NB4 (cell line): ENCODE measurements at regions not wholly inside any gene's neighbourhood (a gene's known extent, or its start where the extent isn't known, plus 50 kb on each side); places are given as distances from the start of the nearest gene placed in this dataset.

ENCODE experiments used
- MYC ChIP-seq: IDR thresholded peaks from 2 replicates; pipeline ENCODE4 v1.6.1; 2011; ENCODE audit warnings: low read depth, low read length
- POLR2A ChIP-seq: IDR thresholded peaks from 2 replicates; pipeline ENCODE4 v1.6.1; 2011; ENCODE audit warnings: mild to moderate bottlenecking; ENCODE audit not compliant: insufficient read length; ENCODE audit errors: extremely low read depth
- TF ChIP-seq, protein P1 (sequence below): IDR thresholded peaks from one replicate; pipeline ENCODE4 v1.5.1; 2012; ENCODE audit warnings: low read depth, low read length
- TF ChIP-seq, protein P2 (sequence below): IDR thresholded peaks from 2 replicates; pipeline ENCODE4 v1.6.1; 2011; ENCODE audit warnings: low read depth, low read length

DNA sequence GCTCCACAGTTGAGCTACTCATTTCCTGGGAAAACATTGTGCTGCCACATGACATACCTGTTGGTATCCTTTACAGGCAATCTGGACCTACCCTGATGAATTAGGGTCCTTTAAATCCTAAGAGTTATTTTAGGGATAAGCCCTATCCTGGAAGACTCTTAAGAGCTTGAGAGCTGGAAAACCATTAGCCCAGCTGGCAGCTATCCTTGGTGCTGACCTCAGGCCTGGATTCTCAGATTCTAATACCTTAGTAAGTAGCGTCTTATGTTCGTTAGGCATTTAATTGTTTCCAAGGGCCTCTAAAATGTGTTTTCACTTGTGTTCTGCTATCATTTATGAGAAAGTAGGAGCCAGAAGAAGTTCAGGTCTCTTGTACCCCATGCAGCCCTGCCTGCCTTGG is 93.0 kb upstream of the SORCS3 start:
- TF ChIP-seq, protein P1, sequence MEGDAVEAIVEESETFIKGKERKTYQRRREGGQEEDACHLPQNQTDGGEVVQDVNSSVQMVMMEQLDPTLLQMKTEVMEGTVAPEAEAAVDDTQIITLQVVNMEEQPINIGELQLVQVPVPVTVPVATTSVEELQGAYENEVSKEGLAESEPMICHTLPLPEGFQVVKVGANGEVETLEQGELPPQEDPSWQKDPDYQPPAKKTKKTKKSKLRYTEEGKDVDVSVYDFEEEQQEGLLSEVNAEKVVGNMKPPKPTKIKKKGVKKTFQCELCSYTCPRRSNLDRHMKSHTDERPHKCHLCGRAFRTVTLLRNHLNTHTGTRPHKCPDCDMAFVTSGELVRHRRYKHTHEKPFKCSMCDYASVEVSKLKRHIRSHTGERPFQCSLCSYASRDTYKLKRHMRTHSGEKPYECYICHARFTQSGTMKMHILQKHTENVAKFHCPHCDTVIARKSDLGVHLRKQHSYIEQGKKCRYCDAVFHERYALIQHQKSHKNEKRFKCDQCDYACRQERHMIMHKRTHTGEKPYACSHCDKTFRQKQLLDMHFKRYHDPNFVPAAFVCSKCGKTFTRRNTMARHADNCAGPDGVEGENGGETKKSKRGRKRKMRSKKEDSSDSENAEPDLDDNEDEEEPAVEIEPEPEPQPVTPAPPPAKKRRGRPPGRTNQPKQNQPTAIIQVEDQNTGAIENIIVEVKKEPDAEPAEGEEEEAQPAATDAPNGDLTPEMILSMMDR, result no peak
- TF ChIP-seq POLR2A (no peak), MYC (no peak)
- TF ChIP-seq, protein P2, sequence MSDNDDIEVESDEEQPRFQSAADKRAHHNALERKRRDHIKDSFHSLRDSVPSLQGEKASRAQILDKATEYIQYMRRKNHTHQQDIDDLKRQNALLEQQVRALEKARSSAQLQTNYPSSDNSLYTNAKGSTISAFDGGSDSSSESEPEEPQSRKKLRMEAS, result no peak
